ENCODE measurements at regions not wholly inside any gene's neighbourhood (a gene's known extent, or its start where the extent isn't known, plus 50 kb on each side); places are given as distances from the start of the nearest gene placed in this dataset.
A peak's percentile ranks its signal among the peaks of the same experiment; 100 is the strongest.

DNA sequence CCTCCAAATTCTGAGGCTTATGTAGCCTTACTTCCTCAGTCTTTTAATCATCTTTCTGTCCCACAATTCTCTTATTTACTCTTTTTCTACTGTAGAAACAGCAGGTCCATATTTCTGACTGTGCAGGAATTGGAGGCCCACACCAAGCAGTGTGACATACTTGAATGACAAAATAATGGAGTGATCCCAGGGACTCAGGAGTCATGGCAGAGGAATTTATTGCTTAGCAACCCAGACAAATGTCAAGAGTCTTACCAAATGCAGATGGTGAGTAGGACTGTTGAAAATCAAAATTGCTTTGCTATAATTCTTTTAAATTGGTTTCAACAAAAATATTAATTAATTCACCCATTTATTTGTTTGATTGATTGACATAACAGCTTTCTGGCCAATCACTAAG is 59.9 kb downstream of the HTR1B start:
- no peaks in the 10 kb centered on the region for H3K9me3 Mint-ChIP-seq
- no peak for DNase-seq
- H3K27me3 Mint-ChIP-seq, result no peaks in the 10 kb centered on the region
- no peak overlapping the region for H3K4me3 Mint-ChIP-seq
- H3K4me1 Mint-ChIP-seq, result no peaks in the 10 kb centered on the region
- ATAC-seq, result no peak
- no peak overlapping the region for H3K27ac Mint-ChIP-seq

GRCh38 chr6:77401231-77401630 is 62.1 kb downstream of the HTR1B start:
- Mint-ChIP-seq H3K4me1 (no peaks in the 10 kb centered on the region), H3K4me3 (no peak overlapping the region), H3K9me3 (no peaks in the 10 kb centered on the region), H3K27me3 (no peaks in the 10 kb centered on the region), H3K27ac (no peak overlapping the region)
- DNase-seq (no peak), ATAC-seq (no peak)

- ATAC-seq, result no peak
- Mint-ChIP-seq H3K27me3 (no peaks in the 10 kb centered on the region), H3K9me3 (peaks cover 0 to 6% of the 10 kb centered on the region in 2 donors), H3K4me3 (no peak overlapping the region), H3K4me1 (no peaks in the 10 kb centered on the region), H3K27ac (no peak overlapping the region)
- no peak for DNase-seq
Measured at GRCh38 chr6:77397561-77397960, 65.7 kb downstream of the HTR1B start.

GRCh38 chr6:77389402-77389801 is 73.9 kb downstream of the HTR1B start:
- no peak for DNase-seq
- Mint-ChIP-seq H3K27ac (no peak overlapping the region), H3K4me3 (no peak overlapping the region), H3K27me3 (no peaks in the 10 kb centered on the region), H3K4me1 (no peaks in the 10 kb centered on the region), H3K9me3 (peaks cover 4 to 12% of the 10 kb centered on the region in 2 donors)
- no peak for ATAC-seq

DNA sequence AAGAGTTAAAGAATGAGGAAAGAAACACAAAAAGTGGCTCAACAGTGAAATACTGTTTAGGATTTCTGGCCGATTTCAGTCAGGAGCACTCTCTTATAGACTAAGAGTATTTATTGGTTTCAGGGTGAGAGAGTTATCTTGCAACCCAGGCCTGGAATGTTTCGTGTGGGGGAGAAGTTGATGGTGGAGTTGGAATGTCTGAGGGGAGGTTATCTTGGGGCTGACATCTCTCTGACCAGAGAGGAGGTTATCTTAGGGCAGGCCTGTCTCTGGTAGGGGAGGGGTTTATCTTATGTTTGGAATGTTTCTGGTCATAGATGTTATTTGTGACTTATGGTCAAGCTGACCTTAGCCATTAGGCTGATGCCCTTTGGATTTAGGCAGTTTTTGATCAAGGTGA is 80.3 kb downstream of the HTR1B start:
- no peak overlapping the region for H3K4me3 Mint-ChIP-seq
- no peak for DNase-seq
- no peaks in the 10 kb centered on the region for H3K4me1 Mint-ChIP-seq
- ATAC-seq, result no peak
- no peak overlapping the region for H3K27ac Mint-ChIP-seq
- H3K9me3 Mint-ChIP-seq, result peaks cover 15 to 20% of the 10 kb centered on the region in 2 donors
- H3K27me3 Mint-ChIP-seq, result no peaks in the 10 kb centered on the region

DNA sequence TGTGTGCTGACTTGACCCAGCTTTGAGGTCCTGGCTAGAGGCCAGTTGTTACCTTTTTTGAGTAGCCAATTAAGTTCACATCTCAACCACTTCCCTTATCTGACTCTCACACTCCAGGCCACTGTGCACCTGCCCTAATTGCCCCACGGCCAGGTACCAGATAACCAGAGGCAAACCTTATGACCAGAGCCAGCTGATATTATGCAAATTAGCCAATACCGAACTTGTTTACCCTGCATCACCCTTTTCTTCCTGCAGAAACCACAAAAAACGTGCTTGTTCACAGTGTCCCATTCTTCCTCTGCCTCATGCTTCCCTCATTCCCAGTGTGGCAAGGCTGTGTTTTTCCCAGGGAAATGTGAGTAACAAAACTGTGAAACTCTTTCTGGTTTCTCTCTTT is 89.3 kb downstream of the HTR1B start:
- H3K9me3 Mint-ChIP-seq, result peaks cover 3 to 16% of the 10 kb centered on the region in 2 donors
- no peak for DNase-seq
- no peak overlapping the region for H3K4me3 Mint-ChIP-seq
- no peaks in the 10 kb centered on the region for H3K4me1 Mint-ChIP-seq
- ATAC-seq, result no peak
- no peak overlapping the region for H3K27ac Mint-ChIP-seq
- H3K27me3 Mint-ChIP-seq, result no peaks in the 10 kb centered on the region

DNA sequence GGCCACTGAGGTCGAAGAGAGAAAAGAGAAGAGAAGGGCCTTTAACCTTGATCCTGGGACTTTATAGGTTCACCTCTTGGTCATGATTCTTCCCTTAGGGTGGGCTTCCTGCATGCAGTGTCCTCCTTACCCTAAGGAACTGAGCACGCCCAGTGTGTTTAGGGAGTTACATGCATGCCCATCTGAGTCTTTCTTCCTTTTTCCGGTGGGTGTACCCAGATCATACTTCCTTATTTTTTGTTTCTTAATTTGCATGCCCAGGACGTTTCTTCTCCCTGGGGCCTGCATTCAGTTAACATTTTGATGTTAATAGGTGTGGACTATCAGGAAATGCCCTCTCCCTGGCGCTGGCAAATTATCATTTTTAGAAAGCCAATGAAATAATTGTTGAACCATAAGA is 91.5 kb downstream of the HTR1B start:
- ATAC-seq, result no peak
- DNase-seq, result no peak
- no peaks in the 10 kb centered on the region for H3K27me3 Mint-ChIP-seq
- no peaks in the 10 kb centered on the region for H3K4me1 Mint-ChIP-seq
- H3K9me3 Mint-ChIP-seq, result peaks cover 0 to 16% of the 10 kb centered on the region in 2 donors
- H3K27ac Mint-ChIP-seq, result no peak overlapping the region
- no peak overlapping the region for H3K4me3 Mint-ChIP-seq

GRCh38 chr6:77368660-77369313 is 94.5 kb downstream of the HTR1B start:
- no peak overlapping the region for H3K27ac Mint-ChIP-seq
- H3K4me3 Mint-ChIP-seq, result no peak overlapping the region
- H3K9me3 Mint-ChIP-seq, result peaks cover 0 to 17% of the 10 kb centered on the region in 2 donors
- DNase-seq, result no peak
- no peaks in the 10 kb centered on the region for H3K27me3 Mint-ChIP-seq
- no peaks in the 10 kb centered on the region for H3K4me1 Mint-ChIP-seq
- ATAC-seq, result no peak

DNA sequence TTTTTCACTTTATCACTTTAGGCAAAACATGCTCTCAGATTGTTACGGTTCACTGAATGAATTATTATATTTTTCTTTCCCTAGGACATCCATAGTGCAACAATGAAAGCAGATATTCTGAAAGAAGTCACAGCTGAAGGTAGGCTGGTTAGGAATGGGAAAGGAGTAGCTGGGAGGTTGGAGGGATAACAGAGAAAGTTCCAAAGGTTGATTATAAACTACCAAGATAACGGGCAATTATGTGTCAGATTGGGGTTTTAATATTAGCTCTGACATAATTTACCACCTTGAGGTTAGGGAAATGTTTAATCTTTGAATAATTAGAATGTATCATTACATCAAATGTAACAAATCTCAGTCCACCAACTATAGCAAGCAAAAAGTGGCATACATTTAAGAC is 96.5 kb downstream of the HTR1B start:
- peaks cover 3 to 17% of the 10 kb centered on the region in 2 donors for H3K9me3 Mint-ChIP-seq
- no peaks in the 10 kb centered on the region for H3K4me1 Mint-ChIP-seq
- DNase-seq, result no peak
- no peak overlapping the region for H3K4me3 Mint-ChIP-seq
- no peak overlapping the region for H3K27ac Mint-ChIP-seq
- no peak for ATAC-seq
- H3K27me3 Mint-ChIP-seq, result no peaks in the 10 kb centered on the region

GRCh38 chr6:77363702-77364101 is 99.6 kb downstream of the HTR1B start:
- Mint-ChIP-seq H3K4me1 (no peaks in the 10 kb centered on the region), H3K27me3 (no peaks in the 10 kb centered on the region), H3K4me3 (no peak overlapping the region), H3K9me3 (peaks cover 5 to 11% of the 10 kb centered on the region in 2 donors), H3K27ac (no peak overlapping the region)
- ATAC-seq (no peak), DNase-seq (no peak)

DNA sequence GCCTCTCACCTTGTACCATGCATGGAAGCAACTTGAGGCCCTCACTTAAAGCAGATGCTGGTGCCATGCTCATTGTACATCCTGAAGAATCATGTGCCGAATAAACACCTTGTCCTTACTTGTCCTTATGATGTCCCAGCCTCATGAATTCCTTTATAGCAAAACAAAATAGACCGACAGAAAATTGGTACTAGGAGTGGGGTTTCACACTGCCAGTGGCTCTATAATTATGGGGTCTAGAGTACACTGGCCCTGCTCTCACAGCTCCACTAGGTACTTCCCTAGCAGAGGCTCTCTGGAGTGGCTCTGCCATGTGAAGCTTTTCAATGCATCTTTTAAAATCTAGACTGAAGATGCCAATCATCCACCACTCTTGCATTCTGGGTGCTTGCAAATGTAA is 101.2 kb downstream of the HTR1B start:
- Mint-ChIP-seq H3K9me3 (peaks cover 5 to 18% of the 10 kb centered on the region in 2 donors), H3K27me3 (no peaks in the 10 kb centered on the region), H3K4me1 (no peaks in the 10 kb centered on the region), H3K4me3 (no peak overlapping the region), H3K27ac (no peak overlapping the region)
- ATAC-seq (no peak), DNase-seq (no peak)

DNA sequence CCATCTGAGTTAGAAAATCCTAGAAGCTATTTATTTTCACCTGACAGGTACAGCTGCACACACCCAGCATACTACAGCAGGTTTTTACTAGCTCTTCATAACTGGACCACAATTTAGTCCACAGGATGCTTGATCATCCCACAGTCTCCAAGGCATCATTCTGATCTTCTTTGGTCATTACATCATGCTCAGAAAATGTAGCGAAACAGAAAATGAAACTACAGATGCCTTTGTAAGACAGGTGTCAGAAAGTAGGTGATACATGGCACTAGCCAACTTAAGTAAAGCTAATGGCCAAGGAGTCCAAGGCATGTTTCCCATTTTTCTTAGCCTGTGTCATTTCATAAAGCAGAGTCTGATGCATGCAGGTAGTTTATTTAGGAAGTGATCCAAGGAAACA is 102.3 kb downstream of the HTR1B start:
- Mint-ChIP-seq H3K4me3 (no peak overlapping the region), H3K9me3 (peaks cover 5 to 18% of the 10 kb centered on the region in 2 donors), H3K27ac (no peak overlapping the region), H3K27me3 (no peaks in the 10 kb centered on the region), H3K4me1 (no peaks in the 10 kb centered on the region)
- ATAC-seq, result peak; percentile 31
- DNase-seq, result no peak

DNA sequence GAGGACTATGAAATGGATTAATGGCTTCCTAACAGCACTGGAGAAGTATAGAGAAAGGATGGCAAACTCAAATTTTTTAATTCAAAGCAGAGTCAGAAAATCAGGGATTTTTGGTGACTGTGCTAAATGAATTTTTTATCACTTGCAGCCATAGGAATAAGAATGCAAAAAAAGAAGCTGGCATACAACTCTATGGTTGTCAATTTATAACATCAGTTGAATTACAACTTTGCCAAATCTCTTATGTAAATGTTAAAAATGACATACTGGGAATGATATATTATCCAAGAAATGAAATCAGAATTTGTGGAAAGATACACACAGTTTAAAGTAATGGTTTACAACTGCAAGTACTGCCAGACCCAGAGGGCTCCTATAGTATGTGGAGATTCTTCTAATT is 106.5 kb downstream of the HTR1B start:
- no peak for ATAC-seq
- DNase-seq, result no peak
- Mint-ChIP-seq H3K9me3 (peaks cover 5 to 16% of the 10 kb centered on the region in 2 donors), H3K27ac (no peak overlapping the region), H3K27me3 (no peaks in the 10 kb centered on the region), H3K4me1 (no peaks in the 10 kb centered on the region), H3K4me3 (no peak overlapping the region)

- ATAC-seq, result no peak
- no peaks in the 10 kb centered on the region for H3K4me1 Mint-ChIP-seq
- no peak overlapping the region for H3K27ac Mint-ChIP-seq
- no peaks in the 10 kb centered on the region for H3K27me3 Mint-ChIP-seq
- H3K9me3 Mint-ChIP-seq, result peaks cover 5 to 9% of the 10 kb centered on the region in 2 donors
- DNase-seq, result no peak
- no peak overlapping the region for H3K4me3 Mint-ChIP-seq
Measured at GRCh38 chr6:77354581-77354980, 108.7 kb downstream of the HTR1B start.

GRCh38 chr6:77353129-77353528 is 110.2 kb downstream of the HTR1B start:
- Mint-ChIP-seq H3K27me3 (no peaks in the 10 kb centered on the region), H3K4me3 (no peak overlapping the region), H3K9me3 (peaks cover 1 to 5% of the 10 kb centered on the region in 2 donors), H3K4me1 (no peaks in the 10 kb centered on the region), H3K27ac (no peak overlapping the region)
- DNase-seq (no peak), ATAC-seq (no peak)

DNA sequence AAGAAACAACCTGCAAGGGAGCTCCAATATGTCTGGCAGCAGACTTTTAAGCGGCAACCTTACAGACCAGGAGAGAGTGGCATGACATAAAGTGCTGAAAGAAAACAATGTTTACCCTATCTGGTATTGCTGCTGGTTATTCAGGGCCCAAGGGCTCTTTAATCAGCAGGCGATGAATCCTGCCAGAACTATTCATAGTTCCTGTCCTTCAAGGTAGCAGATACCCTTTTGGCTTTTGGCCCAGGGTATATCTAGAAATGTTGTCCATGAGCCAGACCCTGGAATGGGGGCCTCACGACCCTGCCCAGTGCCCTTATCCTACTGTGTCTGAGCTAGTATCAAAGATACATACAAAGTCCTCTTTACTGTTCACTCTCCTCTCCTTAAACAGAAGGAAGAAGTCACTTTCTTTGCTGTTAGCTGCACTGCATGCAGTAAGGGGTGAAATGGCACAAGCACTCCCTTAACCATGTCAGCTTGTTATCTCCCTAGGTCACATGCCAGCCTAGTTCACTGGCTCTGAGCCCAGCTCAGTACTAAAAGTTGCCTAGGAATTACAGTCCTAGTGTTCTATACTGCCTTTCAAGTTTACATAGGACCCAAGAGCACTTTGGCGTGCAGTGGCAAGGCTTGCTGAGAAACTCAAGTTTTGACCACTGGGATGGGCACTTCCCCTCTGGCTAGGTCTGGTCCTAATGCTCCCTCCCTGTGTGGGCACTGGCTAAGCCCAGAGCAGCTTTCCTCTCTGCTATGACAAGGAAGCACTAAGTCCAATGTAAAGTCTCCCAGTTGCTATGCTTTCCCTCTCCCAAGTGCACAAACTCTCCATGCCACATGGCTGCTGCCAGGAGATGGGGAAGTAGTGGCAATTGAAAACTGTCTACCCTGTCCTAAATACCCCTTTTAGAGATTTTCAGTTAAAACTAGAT is 122.0 kb downstream of the HTR1B start:
- Mint-ChIP-seq H3K4me3 (no peak overlapping the region), H3K27ac (no peak overlapping the region), H3K9me3 (peaks cover 4 to 6% of the 10 kb centered on the region in 2 donors), H3K27me3 (no peaks in the 10 kb centered on the region), H3K4me1 (no peaks in the 10 kb centered on the region)
- DNase-seq (no peak), ATAC-seq (no peak)

Measured in stimulated activated naive CD8-positive, alpha-beta T cell treated with anti-CD3 and anti-CD28 coated beads, Interleukin-15, amount 100 ng/mL, for 72 hours (primary cell).